CD4-positive, alpha-beta T cell (primary cell): ENCODE measurements at regions not wholly inside any gene's neighbourhood (a gene's known extent, or its start where the extent isn't known, plus 50 kb on each side); places are given as distances from the start of the nearest gene placed in this dataset.

Experiments
- ATAC-seq: fragments of 200-7000 bp; cut with Tn5 transposase; one replicate; pipeline ENCODE4 v1.10.0; 2022; ENCODE audit warnings: mild to moderate bottlenecking; ENCODE audit not compliant: poor library complexity
- CTCF ChIA-PET: fragments of 350-600 bp; sonication (Branson Sonifier 250); formaldehyde crosslinking; loops from one replicate; lab custom pipeline; 2021; ENCODE audit warnings: antibody characterized with exemption, inconsistent platforms; lab: Charles Lee
- POLR2A ChIA-PET: fragments of 350-600 bp; sonication (Branson Sonifier 250); formaldehyde crosslinking; loops from one replicate; lab custom pipeline; 2021; ENCODE audit warnings: antibody characterized with exemption, inconsistent platforms; lab: Charles Lee
- DNase-seq, 14 experiments: peaks; one replicate each; pipeline ENCODE4 v3.0.0-alpha.2; 2013 to 2020; ENCODE audit warnings: mixed read lengths in 2 of 14
- H3K27ac ChIP-seq, 2 donors: one replicate each; pipeline versions ENCODE4 v1.5.1 to v1.7.0; 2013; ENCODE audit warnings: low read length in 2 of 2, low read depth in 1 of 2, mild to moderate bottlenecking in 1 of 2
- H3K27me3 ChIP-seq, 2 experiments: 1 replicate in 1 of 2; 2 replicates in 1 of 2; pipeline versions ENCODE4 v1.6.1 to v1.7.0; 2013; ENCODE audit warnings: low read length in 2 of 2, control low read depth in 1 of 2, mild to moderate bottlenecking in 1 of 2, moderate library complexity in 1 of 2; ENCODE audit not compliant: insufficient read depth in 2 of 2, control insufficient read depth in 1 of 2
- H3K36me3 ChIP-seq: one replicate; pipeline ENCODE4 v1.6.1; 2013; ENCODE audit warnings: low read length, control low read depth; ENCODE audit not compliant: insufficient read depth
- H3K4me1 ChIP-seq: one replicate; pipeline ENCODE4 v1.6.1; 2013; ENCODE audit warnings: low read length, control low read depth; ENCODE audit not compliant: insufficient read depth
- H3K4me3 ChIP-seq: one replicate; pipeline ENCODE4 v1.5.1; 2013; ENCODE audit warnings: mild to moderate bottlenecking, low read length, moderate library complexity
- H3K9me3 ChIP-seq, 2 experiments: 1 replicate in 1 of 2; 2 replicates in 1 of 2; pipeline versions ENCODE4 v1.6.1 to v1.7.0; 2013; ENCODE audit warnings: low read length in 2 of 2, mild to moderate bottlenecking in 2 of 2, control low read depth in 1 of 2, moderate library complexity in 1 of 2; ENCODE audit not compliant: control insufficient read depth in 1 of 2, insufficient read depth in 1 of 2
- H3K27ac Mint-ChIP-seq: one replicate; pipeline ENCODE4 v1.8.0; 2020; ENCODE audit warnings: mixed read lengths
- H3K27me3 Mint-ChIP-seq: one replicate; pipeline ENCODE4 v1.8.0; 2021; ENCODE audit warnings: mixed read lengths
- H3K36me3 Mint-ChIP-seq: one replicate; pipeline ENCODE4 v1.8.0; 2021; ENCODE audit warnings: low read depth, mixed read lengths
- H3K4me1 Mint-ChIP-seq: one replicate; pipeline ENCODE4 v1.8.0; 2021; ENCODE audit warnings: low read depth, mixed read lengths
- H3K4me3 Mint-ChIP-seq: one replicate; pipeline ENCODE4 v1.8.0; 2020; ENCODE audit warnings: mild to moderate bottlenecking, mixed read lengths
- H3K9me3 Mint-ChIP-seq: one replicate; pipeline ENCODE4 v1.8.0; 2020; ENCODE audit warnings: mixed read lengths
- intact Hi-C, 2 experiments: fragments of 100-400 bp; cut with DNase I in 1 of 2; cut with micrococcal nuclease in 1 of 2; formaldehyde crosslinking; loops; one replicate each; pipeline versions ENCODE4 v1.15.1 to v1.9.0; 2023 to 2025; cut with DNase I, micrococcal nuclease
- TF ChIP-seq, protein P1 (sequence below): fragments of 200-600 bp; IDR thresholded peaks from one replicate; pipeline ENCODE4 v1.8.0; 2022; ENCODE audit warnings: antibody characterized with exemption, mild to moderate bottlenecking

- Histone ChIP-seq H3K9me3 (no peaks in the 10 kb centered on the region), H3K4me3 (no peak overlapping the region), H3K4me1 (no peaks in the 10 kb centered on the region), H3K36me3 (no peaks in the 10 kb centered on the region), H3K27me3 (peaks cover 0 to 3% of the 10 kb centered on the region in 2 experiments), H3K27ac (no peak overlapping the region)
- no peak for ATAC-seq
- H3K4me1 Mint-ChIP-seq, result no peaks in the 10 kb centered on the region
- POLR2A ChIA-PET, result interaction anchor here (0.7 kb wide), 1 partner anchor 341 kb away, joined by 3 read pairs; no protein-coding TSS in a partner anchor
- H3K27me3 Mint-ChIP-seq, result peaks cover 30% of the 10 kb centered on the region
- H3K36me3 Mint-ChIP-seq, result no peaks in the 10 kb centered on the region
- no peak for DNase-seq
- intact Hi-C loops, result no loop called here
- no peaks in the 10 kb centered on the region for H3K9me3 Mint-ChIP-seq
- CTCF ChIA-PET, result no interaction called here
- no peak overlapping the region for H3K27ac Mint-ChIP-seq
- TF ChIP-seq, protein P1, sequence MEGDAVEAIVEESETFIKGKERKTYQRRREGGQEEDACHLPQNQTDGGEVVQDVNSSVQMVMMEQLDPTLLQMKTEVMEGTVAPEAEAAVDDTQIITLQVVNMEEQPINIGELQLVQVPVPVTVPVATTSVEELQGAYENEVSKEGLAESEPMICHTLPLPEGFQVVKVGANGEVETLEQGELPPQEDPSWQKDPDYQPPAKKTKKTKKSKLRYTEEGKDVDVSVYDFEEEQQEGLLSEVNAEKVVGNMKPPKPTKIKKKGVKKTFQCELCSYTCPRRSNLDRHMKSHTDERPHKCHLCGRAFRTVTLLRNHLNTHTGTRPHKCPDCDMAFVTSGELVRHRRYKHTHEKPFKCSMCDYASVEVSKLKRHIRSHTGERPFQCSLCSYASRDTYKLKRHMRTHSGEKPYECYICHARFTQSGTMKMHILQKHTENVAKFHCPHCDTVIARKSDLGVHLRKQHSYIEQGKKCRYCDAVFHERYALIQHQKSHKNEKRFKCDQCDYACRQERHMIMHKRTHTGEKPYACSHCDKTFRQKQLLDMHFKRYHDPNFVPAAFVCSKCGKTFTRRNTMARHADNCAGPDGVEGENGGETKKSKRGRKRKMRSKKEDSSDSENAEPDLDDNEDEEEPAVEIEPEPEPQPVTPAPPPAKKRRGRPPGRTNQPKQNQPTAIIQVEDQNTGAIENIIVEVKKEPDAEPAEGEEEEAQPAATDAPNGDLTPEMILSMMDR, result no peak
- no peak overlapping the region for H3K4me3 Mint-ChIP-seq
Measured at GRCh38 chr20:59458645-59459044, 145.7 kb upstream of the PHACTR3 start.

GRCh38 chr20:59459586-59459985 lies 144.8 kb upstream of the PHACTR3 start:
- Histone ChIP-seq H3K36me3 (no peaks in the 10 kb centered on the region), H3K9me3 (no peaks in the 10 kb centered on the region), H3K4me3 (no peak overlapping the region), H3K27me3 (peaks cover 0 to 3% of the 10 kb centered on the region in 2 experiments), H3K4me1 (no peaks in the 10 kb centered on the region), H3K27ac (no peak overlapping the region)
- Mint-ChIP-seq H3K9me3 (no peaks in the 10 kb centered on the region), H3K4me1 (no peaks in the 10 kb centered on the region), H3K27ac (no peak overlapping the region), H3K36me3 (no peaks in the 10 kb centered on the region), H3K27me3 (peaks cover 30% of the 10 kb centered on the region), H3K4me3 (no peak overlapping the region)
- ChIA-PET CTCF (no interaction called here), POLR2A (no interaction called here)
- TF ChIP-seq, protein P1, result no peak
- ATAC-seq (no peak), DNase-seq (no peak)
- intact Hi-C loops, result no loop called here

GRCh38 chr20:59460352-59460751 lies 144.0 kb upstream of the PHACTR3 start:
- Mint-ChIP-seq H3K27me3 (peaks cover 30% of the 10 kb centered on the region), H3K4me3 (no peak overlapping the region), H3K9me3 (no peaks in the 10 kb centered on the region), H3K4me1 (no peaks in the 10 kb centered on the region), H3K27ac (no peak overlapping the region), H3K36me3 (no peaks in the 10 kb centered on the region)
- intact Hi-C loops, result no loop called here
- H3K4me1 ChIP-seq, result no peaks in the 10 kb centered on the region
- H3K4me3 ChIP-seq, result no peak overlapping the region
- DNase-seq (no peak), ATAC-seq (no peak)
- H3K27me3 ChIP-seq, result peaks cover 0 to 3% of the 10 kb centered on the region in 2 experiments
- POLR2A ChIA-PET, result no interaction called here
- CTCF ChIA-PET, result no interaction called here
- H3K27ac ChIP-seq, result no peak overlapping the region
- no peaks in the 10 kb centered on the region for H3K36me3 ChIP-seq
- H3K9me3 ChIP-seq, result no peaks in the 10 kb centered on the region
- TF ChIP-seq, protein P1, result no peak
